Fibroblast of lung (primary cell): ENCODE measurements at regions not wholly inside any gene's neighbourhood (a gene's known extent, or its start where the extent isn't known, plus 50 kb on each side); places are given as distances from the start of the nearest gene placed in this dataset.

Experiments used
- EZH2 ChIP-seq: IDR thresholded peaks from 2 replicates; pipeline ENCODE4 v1.5.1; 2012; ENCODE audit warnings: low read length, control low read depth, mild to moderate bottlenecking; ENCODE audit errors: missing control alignments
- TF ChIP-seq, protein P1 (sequence below), 2 donors: IDR thresholded peaks in 1 of 2; conservative IDR thresholded peaks in 1 of 2; 1 replicate in 1 of 2; 2 replicates in 1 of 2; pipeline ENCODE4 v1.5.1; 2011 to 2012; ENCODE audit warnings: low read length in 2 of 2, control low read depth in 1 of 2, inconsistent platforms in 1 of 2, low read depth in 1 of 2, mild to moderate bottlenecking in 1 of 2

GRCh38 chr10:2837674-2838073 is 229.7 kb upstream of the PFKP start:
- TF ChIP-seq, protein P1, sequence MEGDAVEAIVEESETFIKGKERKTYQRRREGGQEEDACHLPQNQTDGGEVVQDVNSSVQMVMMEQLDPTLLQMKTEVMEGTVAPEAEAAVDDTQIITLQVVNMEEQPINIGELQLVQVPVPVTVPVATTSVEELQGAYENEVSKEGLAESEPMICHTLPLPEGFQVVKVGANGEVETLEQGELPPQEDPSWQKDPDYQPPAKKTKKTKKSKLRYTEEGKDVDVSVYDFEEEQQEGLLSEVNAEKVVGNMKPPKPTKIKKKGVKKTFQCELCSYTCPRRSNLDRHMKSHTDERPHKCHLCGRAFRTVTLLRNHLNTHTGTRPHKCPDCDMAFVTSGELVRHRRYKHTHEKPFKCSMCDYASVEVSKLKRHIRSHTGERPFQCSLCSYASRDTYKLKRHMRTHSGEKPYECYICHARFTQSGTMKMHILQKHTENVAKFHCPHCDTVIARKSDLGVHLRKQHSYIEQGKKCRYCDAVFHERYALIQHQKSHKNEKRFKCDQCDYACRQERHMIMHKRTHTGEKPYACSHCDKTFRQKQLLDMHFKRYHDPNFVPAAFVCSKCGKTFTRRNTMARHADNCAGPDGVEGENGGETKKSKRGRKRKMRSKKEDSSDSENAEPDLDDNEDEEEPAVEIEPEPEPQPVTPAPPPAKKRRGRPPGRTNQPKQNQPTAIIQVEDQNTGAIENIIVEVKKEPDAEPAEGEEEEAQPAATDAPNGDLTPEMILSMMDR (conservative IDR thresholded peaks at IDR 0.05 in 1 of 2, IDR thresholded peaks at IDR 0.05 in 1 of 2; ENCODE audit: low read depth in 1 of 2, low read length in 2 of 2) = no peak
- no peak for TF ChIP-seq EZH2
